NT2/D1 (cell line): ENCODE measurements at regions not wholly inside any gene's neighbourhood (a gene's known extent, or its start where the extent isn't known, plus 50 kb on each side); places are given as distances from the start of the nearest gene placed in this dataset.

Experiments
- SUZ12 ChIP-seq: IDR thresholded peaks from 2 replicates; pipeline ENCODE4 v1.6.1; 2011; ENCODE audit not compliant: insufficient read length, insufficient read depth; ENCODE audit errors: extremely low read depth
- YY1 ChIP-seq: IDR thresholded peaks from 2 replicates; pipeline ENCODE4 v1.6.1; 2011; ENCODE audit not compliant: insufficient read length, insufficient read depth

DNA sequence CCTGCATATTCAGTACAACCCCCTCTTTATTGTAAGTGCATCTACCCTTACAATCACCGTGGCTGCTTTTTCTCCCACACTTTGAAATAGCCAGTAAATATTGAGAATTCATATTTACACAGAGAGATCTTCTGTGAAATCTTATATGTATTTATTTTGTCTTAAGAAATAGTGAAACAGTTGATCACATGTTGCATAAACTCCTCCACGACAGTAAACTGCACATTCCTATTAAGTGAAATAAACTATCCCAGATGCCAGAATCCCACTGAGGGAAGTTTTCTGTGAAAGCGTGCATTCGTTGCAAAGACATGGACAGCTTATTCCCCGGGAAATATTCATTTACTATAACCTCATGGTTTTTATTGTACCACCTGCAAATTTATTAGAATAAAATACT, 796.0 kb downstream of the ROBO2 start:
- TF ChIP-seq YY1 (no peak), SUZ12 (no peak)
